Sigmoid colon (tissue), 6 donors: ENCODE measurements at regions not wholly inside any gene's neighbourhood (a gene's known extent, or its start where the extent isn't known, plus 50 kb on each side); places are given as distances from the start of the nearest gene placed in this dataset.

Source experiments
- DNase-seq: peaks from one replicate; pipeline ENCODE4 v3.0.0-alpha.2; 2019
- H3K27ac ChIP-seq, 4 donors: fragments of 200-600 bp; sonication (generic); one replicate each; pipeline ENCODE4 v1.5.1; 2016 to 2019; ENCODE audit warnings: mild to moderate bottlenecking in 1 of 4
- H3K27me3 ChIP-seq, 3 donors: fragments of 200-600 bp; sonication (generic); one replicate each; pipeline ENCODE4 v1.5.1; 2019; ENCODE audit warnings: mild to moderate bottlenecking in 1 of 3
- H3K36me3 ChIP-seq, 4 donors: fragments of 200-600 bp; sonication (generic); one replicate each; pipeline ENCODE4 v1.5.1; 2016 to 2019
- H3K4me1 ChIP-seq, 4 donors: fragments of 200-600 bp; sonication (generic); one replicate each; pipeline ENCODE4 v1.5.1; 2017 to 2019
- H3K4me3 ChIP-seq, 4 donors: fragments of 200-600 bp; sonication (generic); one replicate each; pipeline ENCODE4 v1.5.1; 2017 to 2019; ENCODE audit warnings: mild to moderate bottlenecking in 2 of 4, moderate library complexity in 1 of 4
- H3K9me3 ChIP-seq, 4 donors: fragments of 200-600 bp in 3 of 4; sonication (generic) in 3 of 4; one replicate each; pipeline versions ENCODE4 v1.5.1 to v1.6.1; 2013 to 2019
- EP300 ChIP-seq, 4 donors: sonication (generic); formaldehyde crosslinking; IDR thresholded peaks; one replicate each; pipeline ENCODE4 v1.6.1; 2017; ENCODE audit warnings: antibody characterized with exemption in 4 of 4
- POLR2A ChIP-seq, 2 donors: fragments of 450-650 bp; IDR thresholded peaks; one replicate each; pipeline ENCODE4 v1.6.1; 2016; ENCODE audit warnings: antibody characterized with exemption in 2 of 2, mild to moderate bottlenecking in 2 of 2, moderate library complexity in 2 of 2
- POLR2AphosphoS5 ChIP-seq, 4 donors: sonication (generic); formaldehyde crosslinking; IDR thresholded peaks; one replicate each; pipeline ENCODE4 v1.6.1; 2017; ENCODE audit warnings: antibody characterized with exemption in 4 of 4
- WGBS, 2 donors: extraction: QIAGEN DNeasy Blood & Tissue Kit; methylation state at CpG; one replicate each; pipeline ENCODE4 v1.1.7; 2013; 5-methylcytosine and 5-hydroxymethylcytosine counted together
- intact Hi-C: fragments of 100-400 bp; cut with DNase I; formaldehyde crosslinking; loops from one replicate; pipeline ENCODE4 v1.15.1; 2023
- TF ChIP-seq, protein P1 (sequence below), 4 experiments: fragments of 450-650 bp in 3 of 4; fragments of 200-600 bp in 1 of 4; IDR thresholded peaks; one replicate each; pipeline ENCODE4 v1.5.1; 2016 to 2019; ENCODE audit warnings: antibody characterized with exemption in 4 of 4, mild to moderate bottlenecking in 3 of 4, moderate library complexity in 2 of 4
- donor health status: healthy with polysubstance abuse.
- donor health status: healthy.

- Histone ChIP-seq H3K4me1 (no peaks in the 10 kb centered on the region), H3K9me3 (no peaks in the 10 kb centered on the region), H3K27me3 (no peaks in the 10 kb centered on the region), H3K36me3 (no peaks in the 10 kb centered on the region), H3K27ac (no peak overlapping the region), H3K4me3 (no peak overlapping the region)
- DNase-seq = no peak
- intact Hi-C loops = no loop called here
- TF ChIP-seq POLR2A (IDR thresholded peaks at IDR 0.05) (no peak), EP300 (IDR thresholded peaks at IDR 0.05) (no peak), POLR2AphosphoS5 (IDR thresholded peaks at IDR 0.05) (no peak)
- TF ChIP-seq, protein P1, sequence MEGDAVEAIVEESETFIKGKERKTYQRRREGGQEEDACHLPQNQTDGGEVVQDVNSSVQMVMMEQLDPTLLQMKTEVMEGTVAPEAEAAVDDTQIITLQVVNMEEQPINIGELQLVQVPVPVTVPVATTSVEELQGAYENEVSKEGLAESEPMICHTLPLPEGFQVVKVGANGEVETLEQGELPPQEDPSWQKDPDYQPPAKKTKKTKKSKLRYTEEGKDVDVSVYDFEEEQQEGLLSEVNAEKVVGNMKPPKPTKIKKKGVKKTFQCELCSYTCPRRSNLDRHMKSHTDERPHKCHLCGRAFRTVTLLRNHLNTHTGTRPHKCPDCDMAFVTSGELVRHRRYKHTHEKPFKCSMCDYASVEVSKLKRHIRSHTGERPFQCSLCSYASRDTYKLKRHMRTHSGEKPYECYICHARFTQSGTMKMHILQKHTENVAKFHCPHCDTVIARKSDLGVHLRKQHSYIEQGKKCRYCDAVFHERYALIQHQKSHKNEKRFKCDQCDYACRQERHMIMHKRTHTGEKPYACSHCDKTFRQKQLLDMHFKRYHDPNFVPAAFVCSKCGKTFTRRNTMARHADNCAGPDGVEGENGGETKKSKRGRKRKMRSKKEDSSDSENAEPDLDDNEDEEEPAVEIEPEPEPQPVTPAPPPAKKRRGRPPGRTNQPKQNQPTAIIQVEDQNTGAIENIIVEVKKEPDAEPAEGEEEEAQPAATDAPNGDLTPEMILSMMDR (IDR thresholded peaks at IDR 0.05) = no peak
- 89 to 91% methylated on average over 13 of the region's 13 CpGs for WGBS, 2 donors
Observed at GRCh38 chr5:23305055-23305454, 202.4 kb upstream of the PRDM9 start.

DNA sequence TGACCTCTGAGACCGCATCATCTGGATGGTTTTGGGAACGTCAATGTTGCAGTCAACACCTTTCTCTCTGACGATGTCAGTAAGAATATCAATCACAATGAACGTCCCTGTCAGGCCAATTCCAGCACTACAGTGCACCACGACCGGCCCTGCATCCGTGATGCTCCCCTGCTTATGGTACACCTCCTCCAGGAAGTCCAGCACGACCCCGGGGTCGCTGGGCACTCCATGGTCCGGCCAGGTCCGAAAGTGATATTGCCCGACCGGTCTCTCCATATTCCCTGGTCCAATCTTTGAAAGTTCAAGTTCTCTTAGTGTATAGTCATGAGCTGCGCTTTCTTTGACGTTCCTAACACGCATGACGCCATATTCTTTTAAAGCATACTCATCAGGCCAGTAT lies 203.6 kb upstream of the PRDM9 start:
- no peaks in the 10 kb centered on the region for H3K9me3 ChIP-seq
- H3K4me3 ChIP-seq = no peak overlapping the region
- intact Hi-C loops = no loop called here
- no peak overlapping the region for H3K27ac ChIP-seq
- no peaks in the 10 kb centered on the region for H3K27me3 ChIP-seq
- H3K4me1 ChIP-seq = no peaks in the 10 kb centered on the region
- no peak for DNase-seq
- 89 to 93% methylated on average over 18 of the region's 18 CpGs for WGBS, 2 donors
- no peak for TF ChIP-seq POLR2A (IDR thresholded peaks at IDR 0.05)
- TF ChIP-seq, protein P1 (IDR thresholded peaks at IDR 0.05) = no peak
- TF ChIP-seq EP300 (IDR thresholded peaks at IDR 0.05) = no peak
- TF ChIP-seq POLR2AphosphoS5 (IDR thresholded peaks at IDR 0.05) = no peak
- no peaks in the 10 kb centered on the region for H3K36me3 ChIP-seq

- TF ChIP-seq POLR2AphosphoS5 (IDR thresholded peaks at IDR 0.05) = no peak
- TF ChIP-seq, protein P1 (IDR thresholded peaks at IDR 0.05) = no peak
- TF ChIP-seq EP300 (IDR thresholded peaks at IDR 0.05) = no peak
- no peak for TF ChIP-seq POLR2A (IDR thresholded peaks at IDR 0.05)
- H3K27ac ChIP-seq = no peak overlapping the region
- no peaks in the 10 kb centered on the region for H3K4me1 ChIP-seq
- DNase-seq = no peak
- intact Hi-C loops = no loop called here
- H3K27me3 ChIP-seq = no peaks in the 10 kb centered on the region
- H3K9me3 ChIP-seq = no peaks in the 10 kb centered on the region
- no peak overlapping the region for H3K4me3 ChIP-seq
- no peaks in the 10 kb centered on the region for H3K36me3 ChIP-seq
- WGBS, 2 donors = 73 to 81% methylated on average over 6 of the region's 6 CpGs
Observed at GRCh38 chr5:23303435-23303834, 204.0 kb upstream of the PRDM9 start.

DNA sequence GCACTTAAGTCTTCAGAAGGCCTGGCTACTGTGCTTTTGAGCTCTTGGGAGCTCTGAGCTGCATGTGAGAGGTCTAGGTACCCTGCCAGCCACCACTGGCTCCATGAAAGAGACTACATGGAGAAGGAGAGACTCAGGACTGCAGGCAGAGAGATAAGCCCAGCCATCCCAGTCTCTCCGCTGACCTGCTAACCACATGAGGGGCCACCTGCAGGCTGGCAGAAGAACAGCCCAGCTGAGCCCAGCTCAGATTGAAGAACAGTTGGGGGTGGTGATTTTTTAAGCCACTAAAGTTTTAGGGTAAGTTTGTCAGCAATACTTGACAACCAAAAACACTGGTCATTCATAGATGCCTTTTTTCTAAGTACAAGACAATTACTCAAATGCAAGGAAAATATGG lies 205.0 kb upstream of the PRDM9 start:
- TF ChIP-seq POLR2AphosphoS5 (IDR thresholded peaks at IDR 0.05) (no peak), EP300 (IDR thresholded peaks at IDR 0.05) (no peak), POLR2A (IDR thresholded peaks at IDR 0.05) (no peak)
- TF ChIP-seq, protein P1 (IDR thresholded peaks at IDR 0.05) = no peak
- Histone ChIP-seq H3K27me3 (no peaks in the 10 kb centered on the region), H3K4me1 (no peaks in the 10 kb centered on the region), H3K27ac (no peak overlapping the region), H3K4me3 (no peak overlapping the region), H3K36me3 (no peaks in the 10 kb centered on the region), H3K9me3 (no peaks in the 10 kb centered on the region)
- WGBS, 2 donors = 95 to 96% methylated on average over 1 of the region's 1 CpG
- intact Hi-C loops = no loop called here
- no peak for DNase-seq

DNA sequence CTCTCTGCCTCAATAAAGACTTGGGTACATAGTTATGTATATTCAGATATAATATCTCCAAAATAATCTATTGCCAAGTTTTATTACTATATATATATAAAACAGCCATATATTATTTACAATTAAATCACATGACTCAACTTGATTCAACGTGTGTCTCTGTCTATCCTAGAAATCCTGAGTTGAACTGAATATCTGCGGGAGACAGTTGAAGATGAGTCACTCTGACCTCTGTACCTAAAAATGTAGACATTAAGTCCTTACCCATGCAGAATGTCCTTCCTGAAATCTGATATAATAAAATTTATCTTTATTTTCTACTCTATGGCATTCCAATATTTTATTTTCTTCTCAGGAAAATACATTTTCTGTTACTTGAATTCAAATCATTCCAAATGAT lies 218.2 kb upstream of the PRDM9 start:
- H3K36me3 ChIP-seq = no peaks in the 10 kb centered on the region
- no peak overlapping the region for H3K4me3 ChIP-seq
- H3K4me1 ChIP-seq = no peaks in the 10 kb centered on the region
- WGBS, 2 donors = 63 to 81% methylated on average over 2 of the region's 2 CpGs
- no peak for DNase-seq
- intact Hi-C loops = no loop called here
- H3K27me3 ChIP-seq = no peaks in the 10 kb centered on the region
- TF ChIP-seq POLR2A (IDR thresholded peaks at IDR 0.05) = no peak
- no peak for TF ChIP-seq EP300 (IDR thresholded peaks at IDR 0.05)
- TF ChIP-seq, protein P1 (IDR thresholded peaks at IDR 0.05) = no peak
- TF ChIP-seq POLR2AphosphoS5 (IDR thresholded peaks at IDR 0.05) = no peak
- H3K9me3 ChIP-seq = no peaks in the 10 kb centered on the region
- no peak overlapping the region for H3K27ac ChIP-seq
